ENCODE measurements at regions not wholly inside any gene's neighbourhood (a gene's known extent, or its start where the extent isn't known, plus 50 kb on each side); places are given as distances from the start of the nearest gene placed in this dataset.

- H4K20me1 ChIP-seq (ENCODE audit: control insufficient read depth, extremely low read depth, insufficient read depth, low read length), result no peaks in the 10 kb centered on the region
- H3K36me3 ChIP-seq (ENCODE audit: control insufficient read depth, insufficient read depth, low read length), result no peaks in the 10 kb centered on the region
- no peak overlapping the region for H3K9ac ChIP-seq (ENCODE audit: insufficient read depth, low read length)
- H3K79me2 ChIP-seq (ENCODE audit: control insufficient read depth, insufficient read depth, low read length), result no peaks in the 10 kb centered on the region
- DNase-seq (ENCODE audit: low read depth in 2 of 2), result peak; percentile 80 to 88
- H3K4me2 ChIP-seq (ENCODE audit: extremely low read depth, insufficient read depth, low read length), result peak overlapping the region; percentile 1
- peak overlapping the region in 1 of 4 experiments; percentile 11 for H3K4me3 ChIP-seq (replicated peaks in 1 of 4; ENCODE audit: control extremely low read depth in 1 of 4, insufficient read depth in 1 of 4, low read depth in 3 of 4, low read length in 4 of 4)
- H2AFZ ChIP-seq (ENCODE audit: low read length), result no peak overlapping the region
- no peaks in the 10 kb centered on the region for H3K9me3 ChIP-seq (ENCODE audit: control insufficient read depth, insufficient read depth, low read depth, low read length)
- H3K4me1 ChIP-seq (ENCODE audit: control insufficient read depth, extremely low read depth, insufficient read depth, low read length), result peaks cover 18% of the 10 kb centered on the region
- H3K27me3 ChIP-seq (ENCODE audit: control insufficient read depth, insufficient read depth, low read length), result peaks cover 22% of the 10 kb centered on the region
- TF ChIP-seq EZH2 (IDR thresholded peaks at IDR 0.05; ENCODE audit: low read length, missing control alignments), result no peak
- no peak for TF ChIP-seq CTCF (conservative IDR thresholded peaks at IDR 0.05 in 1 of 2, IDR thresholded peaks at IDR 0.05 in 1 of 2; ENCODE audit: low read depth in 1 of 2, low read length in 2 of 2)
- H3K27ac ChIP-seq (ENCODE audit: insufficient read depth, low read length), result no peak overlapping the region
Observed at GRCh38 chr11:126140926-126141280, 70.5 kb downstream of the RPUSD4 start.

GRCh38 chr11:126140201-126140925, 71.1 kb downstream of the RPUSD4 start:
- H3K4me1 ChIP-seq (ENCODE audit: control insufficient read depth, extremely low read depth, insufficient read depth, low read length), result peaks cover 18% of the 10 kb centered on the region
- no peak overlapping the region for H3K4me3 ChIP-seq (replicated peaks in 1 of 4; ENCODE audit: control extremely low read depth in 1 of 4, insufficient read depth in 1 of 4, low read depth in 3 of 4, low read length in 4 of 4)
- peak overlapping the region; percentile 52 for H3K4me2 ChIP-seq (ENCODE audit: extremely low read depth, insufficient read depth, low read length)
- H3K27ac ChIP-seq (ENCODE audit: insufficient read depth, low read length), result no peak overlapping the region
- no peaks in the 10 kb centered on the region for H3K79me2 ChIP-seq (ENCODE audit: control insufficient read depth, insufficient read depth, low read length)
- TF ChIP-seq EZH2 (IDR thresholded peaks at IDR 0.05; ENCODE audit: low read length, missing control alignments), result no peak
- no peak for TF ChIP-seq CTCF (conservative IDR thresholded peaks at IDR 0.05 in 1 of 2, IDR thresholded peaks at IDR 0.05 in 1 of 2; ENCODE audit: low read depth in 1 of 2, low read length in 2 of 2)
- H3K36me3 ChIP-seq (ENCODE audit: control insufficient read depth, insufficient read depth, low read length), result no peaks in the 10 kb centered on the region
- peaks cover 25% of the 10 kb centered on the region for H3K27me3 ChIP-seq (ENCODE audit: control insufficient read depth, insufficient read depth, low read length)
- H3K9me3 ChIP-seq (ENCODE audit: control insufficient read depth, insufficient read depth, low read depth, low read length), result no peaks in the 10 kb centered on the region
- no peak overlapping the region for H2AFZ ChIP-seq (ENCODE audit: low read length)
- DNase-seq (ENCODE audit: low read depth in 2 of 2), result peak in 1 of 2 donors; percentile 45
- H4K20me1 ChIP-seq (ENCODE audit: control insufficient read depth, extremely low read depth, insufficient read depth, low read length), result no peaks in the 10 kb centered on the region
- no peak overlapping the region for H3K9ac ChIP-seq (ENCODE audit: insufficient read depth, low read length)

- no peak overlapping the region for H3K27ac ChIP-seq (ENCODE audit: insufficient read depth, low read length)
- H3K9ac ChIP-seq (ENCODE audit: insufficient read depth, low read length), result no peak overlapping the region
- peaks cover 25% of the 10 kb centered on the region for H3K27me3 ChIP-seq (ENCODE audit: control insufficient read depth, insufficient read depth, low read length)
- no peak overlapping the region for H2AFZ ChIP-seq (ENCODE audit: low read length)
- H3K4me2 ChIP-seq (ENCODE audit: extremely low read depth, insufficient read depth, low read length), result peak overlapping the region; percentile 25
- DNase-seq (ENCODE audit: low read depth in 2 of 2), result peak; percentile 74 to 83
- H3K4me1 ChIP-seq (ENCODE audit: control insufficient read depth, extremely low read depth, insufficient read depth, low read length), result peaks cover 18% of the 10 kb centered on the region
- H3K79me2 ChIP-seq (ENCODE audit: control insufficient read depth, insufficient read depth, low read length), result no peaks in the 10 kb centered on the region
- TF ChIP-seq EZH2 (IDR thresholded peaks at IDR 0.05; ENCODE audit: low read length, missing control alignments) (no peak), CTCF (conservative IDR thresholded peaks at IDR 0.05 in 1 of 2, IDR thresholded peaks at IDR 0.05 in 1 of 2; ENCODE audit: low read depth in 1 of 2, low read length in 2 of 2) (no peak)
- H4K20me1 ChIP-seq (ENCODE audit: control insufficient read depth, extremely low read depth, insufficient read depth, low read length), result no peaks in the 10 kb centered on the region
- no peaks in the 10 kb centered on the region for H3K9me3 ChIP-seq (ENCODE audit: control insufficient read depth, insufficient read depth, low read depth, low read length)
- H3K36me3 ChIP-seq (ENCODE audit: control insufficient read depth, insufficient read depth, low read length), result no peaks in the 10 kb centered on the region
- no peak overlapping the region for H3K4me3 ChIP-seq (replicated peaks in 1 of 4; ENCODE audit: control extremely low read depth in 1 of 4, insufficient read depth in 1 of 4, low read depth in 3 of 4, low read length in 4 of 4)
Observed at GRCh38 chr11:126139111-126140091, 72.0 kb downstream of the RPUSD4 start.

Data from fibroblast of lung (primary cell).